NAMALWA (cell line): ENCODE measurements at regions not wholly inside any gene's neighbourhood (a gene's known extent, or its start where the extent isn't known, plus 50 kb on each side); places are given as distances from the start of the nearest gene placed in this dataset.

Source experiments
- DNase-seq: peaks from one replicate; pipeline ENCODE4 v3.0.0-alpha.2; 2015; ENCODE audit warnings: low spot score

DNA sequence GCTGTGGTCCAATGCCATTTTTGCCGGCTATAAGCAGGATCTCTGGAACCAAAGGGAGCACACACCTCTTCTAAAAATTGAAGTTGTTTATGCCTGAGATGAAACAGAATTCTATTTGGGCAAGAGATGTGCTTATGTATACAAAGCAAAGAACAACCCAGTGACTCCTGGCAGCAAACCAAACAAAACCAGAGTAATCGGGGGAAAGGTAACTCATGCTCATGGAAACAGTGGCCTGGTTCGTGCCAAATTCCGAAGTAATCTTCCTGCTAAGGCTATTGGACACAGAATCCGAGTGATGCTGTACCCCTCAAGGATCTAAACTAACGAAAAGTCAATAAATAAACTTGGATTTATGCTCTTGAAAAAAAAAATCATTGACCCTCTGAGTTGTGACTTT is 178.7 kb downstream of the CEMIP2 start:
- no peak for DNase-seq

DNA sequence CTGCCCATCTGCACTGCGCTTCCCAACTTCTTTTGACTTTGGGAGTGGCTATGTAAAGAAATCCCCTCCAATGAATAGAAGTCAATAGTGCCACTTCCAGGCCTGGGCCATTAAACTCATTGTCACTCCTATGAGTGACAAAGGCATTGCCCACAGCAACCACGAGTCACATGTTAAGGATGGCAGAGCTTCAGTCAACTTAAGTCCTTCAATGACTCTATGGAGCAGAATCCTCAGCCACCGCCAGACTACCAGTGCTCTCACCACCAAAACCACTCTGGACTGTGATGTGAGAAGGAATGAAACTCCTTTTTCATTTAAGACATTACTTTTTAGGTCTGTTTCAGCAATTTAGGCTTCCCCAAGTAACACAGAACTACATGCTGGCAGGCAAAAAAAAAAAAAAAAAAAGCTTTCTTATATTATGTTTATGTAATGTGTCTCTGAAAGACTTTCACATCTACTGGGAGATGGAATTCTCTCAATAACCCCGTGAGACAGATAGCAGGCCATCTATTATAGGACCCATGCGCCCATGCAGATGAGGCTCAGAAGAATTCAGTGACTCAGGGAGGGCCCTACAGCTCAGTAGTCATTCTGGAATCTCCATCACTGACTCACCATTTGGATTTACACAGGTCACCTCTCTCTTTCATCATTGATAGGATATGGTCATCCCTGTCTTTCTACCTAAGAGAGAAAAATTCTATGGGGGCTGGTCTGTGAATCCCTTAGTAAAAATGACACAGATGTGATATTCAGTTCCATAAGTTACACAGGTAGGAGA is 180.5 kb downstream of the CEMIP2 start:
- DNase-seq: no peak

DNA sequence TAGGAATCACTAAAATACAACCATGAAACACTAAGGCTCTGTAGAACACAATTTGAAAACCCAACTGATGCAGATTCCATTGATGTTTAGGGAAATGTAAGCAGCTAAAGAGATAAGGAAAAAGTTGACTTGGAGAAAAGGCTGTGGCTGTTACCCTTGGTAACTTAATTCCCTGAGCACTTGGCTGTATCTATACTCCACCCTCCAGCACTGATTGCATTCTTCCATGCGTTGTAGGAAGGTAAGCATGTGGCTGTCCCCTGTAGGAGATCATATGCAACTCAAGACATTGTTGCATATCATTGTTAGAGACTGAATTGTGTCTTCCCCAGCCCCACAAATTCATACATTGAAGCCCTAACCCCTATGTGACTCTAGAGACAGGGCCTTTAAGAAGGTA is 184.5 kb downstream of the CEMIP2 start:
- no peak for DNase-seq

DNA sequence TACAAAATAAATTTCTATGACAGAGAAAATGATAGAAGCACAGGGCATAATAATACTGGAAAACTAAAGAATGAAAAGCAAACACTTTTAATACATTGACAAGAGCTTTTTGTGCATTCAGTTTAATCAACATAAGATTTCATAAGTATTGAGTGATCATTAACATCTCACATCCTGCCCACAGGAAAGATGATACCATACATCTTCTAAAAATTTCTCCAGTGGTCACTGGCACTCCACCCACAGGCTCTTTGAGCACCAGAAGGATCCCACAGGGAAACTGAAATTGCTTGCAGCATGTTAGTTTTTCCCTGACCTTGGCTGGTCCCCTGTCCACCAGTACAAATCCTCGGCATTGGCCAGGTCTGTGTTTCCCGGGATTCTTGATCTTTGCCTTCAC is 186.0 kb downstream of the CEMIP2 start:
- no peak for DNase-seq

DNA sequence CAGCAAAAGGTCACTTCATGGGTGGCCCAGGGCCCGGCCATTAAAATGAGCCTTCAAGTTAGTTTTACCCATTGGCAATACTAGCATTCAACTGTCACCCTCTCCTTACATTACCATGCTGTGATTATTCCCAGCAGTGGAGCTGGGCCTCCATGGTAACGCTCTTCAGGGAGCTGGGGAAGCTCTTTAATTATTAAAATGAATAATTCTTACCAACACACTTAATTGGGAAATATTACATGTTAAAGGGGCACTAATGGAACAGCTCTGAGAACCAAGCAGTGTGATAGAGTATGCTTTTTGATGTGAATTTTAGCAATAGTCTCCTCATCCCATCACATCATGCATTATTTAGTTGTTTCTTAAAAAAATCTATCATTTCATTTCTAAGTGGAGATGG is 187.2 kb downstream of the CEMIP2 start:
- no peak for DNase-seq

DNA sequence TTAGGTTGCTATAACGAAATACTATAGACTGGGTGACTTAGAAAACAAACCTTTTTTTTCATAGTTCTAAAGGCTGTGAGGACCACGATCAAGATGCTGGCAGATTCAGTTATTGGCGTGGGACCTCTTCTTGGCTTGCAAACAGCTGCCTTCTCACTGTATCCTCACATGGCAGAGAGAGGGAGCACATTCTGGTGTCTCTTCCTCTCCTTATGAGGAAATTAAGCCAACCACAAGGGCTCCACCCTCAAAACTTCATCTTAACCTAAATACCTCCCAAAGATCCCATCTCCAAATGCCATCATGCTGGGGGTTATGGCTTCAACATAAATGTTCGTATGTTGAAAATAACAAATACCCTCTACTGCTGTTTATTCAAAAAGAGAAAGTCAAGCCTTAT is 197.1 kb downstream of the CEMIP2 start:
- DNase-seq: no peak

DNA sequence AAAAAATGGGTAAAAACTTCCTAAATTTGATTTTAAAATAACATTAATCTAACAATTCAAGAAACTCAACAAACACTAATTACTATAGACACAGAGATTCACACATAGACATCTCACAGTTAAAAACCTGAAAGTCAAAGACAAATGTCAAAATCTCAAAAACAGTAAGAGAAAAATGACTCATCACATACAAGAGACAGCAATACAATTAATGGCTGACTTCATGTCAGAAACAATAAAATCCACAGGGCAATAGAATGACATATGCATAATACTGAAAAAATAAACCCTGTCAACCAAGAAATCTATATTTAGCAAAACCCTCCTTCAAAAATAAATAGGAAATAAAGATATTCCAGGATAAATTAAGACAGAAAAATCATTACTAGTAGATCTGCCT is 200.4 kb downstream of the CEMIP2 start:
- DNase-seq: no peak

DNA sequence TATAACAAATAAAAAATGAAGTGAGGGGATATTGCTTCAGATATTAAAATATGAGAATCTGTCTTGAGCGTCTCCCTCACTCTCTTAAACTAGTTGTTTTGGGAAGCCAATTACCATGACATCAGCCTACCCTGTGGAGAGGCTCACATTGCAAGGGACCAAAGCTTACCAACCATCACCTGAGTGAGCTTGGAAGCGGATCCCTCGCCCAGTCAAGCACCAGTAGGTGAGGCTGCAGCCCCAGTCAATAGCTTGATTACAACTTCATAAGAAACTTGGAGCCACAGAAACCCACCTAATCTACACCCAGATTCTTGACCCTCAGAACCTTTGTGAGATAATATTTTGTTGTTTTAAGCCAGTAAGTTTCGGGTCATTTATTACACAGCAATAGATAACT is 206.2 kb downstream of the CEMIP2 start:
- DNase-seq: no peak

DNA sequence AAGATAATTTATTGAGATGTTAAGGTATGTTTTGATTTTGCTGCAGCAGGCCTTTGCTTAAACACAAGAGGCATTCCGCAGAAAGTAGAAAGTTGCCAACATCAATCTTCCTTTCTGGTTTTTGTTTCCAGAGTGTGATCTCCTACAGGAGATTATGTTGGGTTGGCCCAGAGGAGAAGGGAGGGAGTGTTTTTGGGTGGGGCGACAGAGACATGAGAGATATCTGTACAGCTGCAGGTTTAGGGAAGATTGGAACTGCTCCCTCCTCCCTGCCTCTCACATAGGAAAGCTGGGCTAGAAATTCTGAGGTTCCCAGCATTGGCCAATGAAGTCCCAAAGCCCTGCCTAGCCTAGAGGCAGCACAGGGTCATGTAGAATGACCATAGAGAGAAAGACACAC is 211.0 kb downstream of the CEMIP2 start:
- DNase-seq: no peak

DNA sequence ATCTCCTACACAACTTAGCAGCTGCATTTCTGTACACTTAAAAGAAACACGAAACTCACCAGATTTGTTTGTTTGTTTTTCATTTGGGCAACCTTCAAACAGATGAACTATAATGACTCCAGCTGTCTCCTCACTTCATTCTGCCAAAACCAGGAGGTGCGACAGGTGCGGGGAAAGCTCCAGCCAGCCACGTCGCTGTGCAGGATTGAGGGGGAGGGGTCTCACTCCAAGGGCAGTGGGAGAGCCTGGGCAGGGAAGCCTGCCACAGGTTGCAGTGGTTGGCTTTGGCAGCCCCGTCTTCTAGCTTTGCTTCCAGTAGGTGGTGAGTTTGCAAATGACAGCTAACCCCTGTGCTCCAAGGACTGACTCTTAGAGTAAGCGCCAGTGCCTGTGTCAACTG is 215.8 kb downstream of the CEMIP2 start:
- no peak for DNase-seq

DNA sequence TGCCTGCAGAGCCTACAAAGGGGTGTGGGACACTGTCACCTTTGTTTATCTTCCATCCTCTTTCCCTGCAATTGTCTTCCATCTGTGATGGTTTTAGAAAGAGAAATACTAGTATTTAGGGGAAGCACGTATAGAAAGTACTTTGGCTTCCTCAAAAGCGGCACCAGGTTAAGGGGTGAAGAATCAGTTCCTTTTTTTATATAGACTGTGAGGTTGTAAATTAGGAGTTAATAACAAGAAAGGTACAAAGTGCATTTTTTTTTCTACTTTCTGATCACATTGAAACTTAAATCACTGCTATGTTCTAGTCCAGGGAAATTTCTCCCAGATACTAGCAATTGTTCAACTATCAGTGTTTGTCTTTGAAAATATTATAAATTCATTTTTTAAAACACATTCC is 219.3 kb downstream of the CEMIP2 start:
- DNase-seq: peak; percentile 21

DNA sequence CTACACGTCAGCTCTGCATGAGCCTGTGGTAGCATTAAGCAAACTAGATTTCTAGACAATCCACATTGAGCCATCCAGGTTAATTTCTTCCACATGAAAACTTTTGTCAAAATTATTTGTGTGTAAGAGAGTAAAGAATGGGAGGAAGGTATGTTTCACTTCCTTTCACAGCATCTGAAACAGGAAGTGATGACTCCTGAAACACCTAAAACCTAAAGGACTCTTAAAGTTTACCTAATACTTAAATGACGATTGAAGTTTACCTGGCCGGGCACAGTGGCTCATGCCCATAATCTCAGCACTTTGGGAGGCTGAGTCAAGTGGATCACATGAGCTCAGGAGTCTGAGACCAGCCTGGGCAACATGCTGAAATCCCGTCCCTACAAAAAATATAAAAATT is 223.8 kb downstream of the CEMIP2 start:
- no peak for DNase-seq

DNA sequence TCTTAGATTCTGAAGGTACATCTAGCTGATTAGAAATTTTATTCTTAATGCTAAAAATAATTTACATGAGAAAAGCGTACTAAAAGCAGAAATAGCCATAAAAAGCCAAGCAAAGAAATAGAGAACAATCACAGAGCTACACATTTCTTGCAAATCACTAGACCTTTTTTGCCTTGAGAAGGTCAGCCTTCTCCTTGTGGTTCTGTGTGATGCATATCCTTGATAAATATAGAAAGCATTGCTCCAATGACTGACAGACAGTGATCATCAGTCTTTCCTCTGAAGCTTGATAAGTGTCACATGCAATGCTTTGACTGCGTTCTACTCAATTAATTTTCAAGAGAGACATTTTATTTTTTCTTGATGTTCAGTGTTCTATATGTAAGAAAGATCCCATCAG is 226.9 kb downstream of the CEMIP2 start:
- DNase-seq: no peak

DNA sequence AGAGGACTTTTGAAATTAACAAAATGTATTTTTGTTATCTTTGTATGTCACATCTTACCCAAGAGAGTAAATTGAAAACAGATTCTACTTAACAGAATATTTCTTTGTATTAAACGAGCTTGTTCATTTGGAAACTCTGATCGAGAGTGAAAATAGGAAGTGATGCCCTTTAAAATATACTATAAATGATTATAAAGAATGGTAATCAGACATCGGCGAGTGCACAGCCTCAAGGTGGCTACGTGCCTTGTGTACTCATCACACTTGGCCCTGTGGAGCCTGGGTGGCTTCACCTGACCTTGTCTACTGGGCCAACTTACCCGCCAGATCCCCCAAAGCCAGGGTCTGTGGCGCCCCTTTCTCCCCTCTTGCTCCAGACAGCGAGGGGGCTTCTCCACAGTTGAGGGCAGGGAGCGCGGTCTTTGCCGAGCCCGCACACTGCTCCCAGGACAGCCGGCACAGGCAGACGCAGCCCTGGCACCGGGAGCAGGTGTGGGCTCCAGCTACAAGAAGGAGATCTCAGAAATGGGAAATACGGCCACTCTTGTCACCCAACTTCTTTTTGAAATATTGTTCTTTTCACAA is 243.2 kb downstream of the CEMIP2 start:
- DNase-seq: no peak

DNA sequence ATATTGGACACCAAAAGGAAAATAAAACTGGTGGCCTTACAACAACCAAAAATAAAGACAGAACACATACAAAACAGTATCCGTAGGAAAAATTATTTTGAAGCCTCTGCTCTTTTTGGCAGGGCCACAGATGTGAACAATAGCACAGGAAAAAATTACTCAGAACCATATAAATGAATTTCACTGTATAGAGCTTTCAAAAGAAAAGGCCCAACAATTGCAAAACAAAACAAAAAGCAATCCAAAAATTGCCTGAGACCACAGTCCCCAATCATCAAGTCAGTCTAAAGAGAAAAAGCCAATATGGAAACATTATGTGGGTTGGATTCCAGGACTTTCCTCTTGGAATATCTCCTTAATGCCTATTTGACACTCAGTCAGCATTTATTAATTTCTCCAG is 243.8 kb downstream of the CEMIP2 start:
- DNase-seq: no peak

DNA sequence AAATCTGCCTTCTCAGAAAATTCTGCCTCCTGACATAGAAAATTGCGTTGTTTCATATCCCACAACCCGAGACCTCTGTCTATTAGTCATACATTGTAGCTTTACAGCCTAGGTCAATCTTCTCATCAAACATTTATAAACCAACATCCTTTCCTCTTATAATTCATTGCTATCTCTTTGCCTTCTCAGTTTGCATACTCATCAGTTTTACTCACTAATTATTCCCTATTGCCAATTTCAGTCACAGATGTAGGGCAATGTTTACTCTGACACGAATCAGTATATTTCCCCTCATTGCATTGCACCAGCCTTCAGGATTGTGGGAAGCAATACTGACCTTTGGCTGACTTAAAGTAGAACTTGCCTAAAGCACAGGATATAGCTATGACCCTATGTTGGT is 247.2 kb downstream of the CEMIP2 start:
- no peak for DNase-seq

DNA sequence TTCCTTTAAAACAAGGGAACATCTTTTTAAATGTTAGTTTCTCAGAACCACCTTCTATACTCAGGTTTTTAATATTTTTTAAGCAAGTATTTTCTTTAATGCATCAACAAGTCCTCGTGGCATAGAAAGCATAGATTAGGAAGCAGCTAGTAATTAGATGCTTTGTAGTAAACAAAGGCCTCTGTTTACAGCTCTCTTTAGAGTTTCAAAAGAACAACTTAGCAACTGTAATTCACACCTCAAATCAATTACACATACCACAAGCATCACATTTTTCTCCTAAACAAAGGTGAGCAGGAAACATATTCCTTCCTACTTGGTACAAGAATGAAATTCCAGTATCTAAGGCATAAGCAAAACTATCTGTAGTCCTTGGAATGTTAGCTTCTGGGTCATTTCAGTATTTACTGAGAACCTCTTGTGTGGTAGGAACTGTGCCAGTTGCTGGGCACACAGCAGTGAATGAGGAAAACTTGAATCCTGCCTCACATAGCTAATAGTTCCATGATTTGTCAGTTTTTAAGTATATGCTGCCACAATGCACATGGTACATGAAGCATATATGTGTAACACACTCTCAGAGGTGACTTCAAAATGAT is 249.1 kb downstream of the CEMIP2 start:
- no peak for DNase-seq

DNA sequence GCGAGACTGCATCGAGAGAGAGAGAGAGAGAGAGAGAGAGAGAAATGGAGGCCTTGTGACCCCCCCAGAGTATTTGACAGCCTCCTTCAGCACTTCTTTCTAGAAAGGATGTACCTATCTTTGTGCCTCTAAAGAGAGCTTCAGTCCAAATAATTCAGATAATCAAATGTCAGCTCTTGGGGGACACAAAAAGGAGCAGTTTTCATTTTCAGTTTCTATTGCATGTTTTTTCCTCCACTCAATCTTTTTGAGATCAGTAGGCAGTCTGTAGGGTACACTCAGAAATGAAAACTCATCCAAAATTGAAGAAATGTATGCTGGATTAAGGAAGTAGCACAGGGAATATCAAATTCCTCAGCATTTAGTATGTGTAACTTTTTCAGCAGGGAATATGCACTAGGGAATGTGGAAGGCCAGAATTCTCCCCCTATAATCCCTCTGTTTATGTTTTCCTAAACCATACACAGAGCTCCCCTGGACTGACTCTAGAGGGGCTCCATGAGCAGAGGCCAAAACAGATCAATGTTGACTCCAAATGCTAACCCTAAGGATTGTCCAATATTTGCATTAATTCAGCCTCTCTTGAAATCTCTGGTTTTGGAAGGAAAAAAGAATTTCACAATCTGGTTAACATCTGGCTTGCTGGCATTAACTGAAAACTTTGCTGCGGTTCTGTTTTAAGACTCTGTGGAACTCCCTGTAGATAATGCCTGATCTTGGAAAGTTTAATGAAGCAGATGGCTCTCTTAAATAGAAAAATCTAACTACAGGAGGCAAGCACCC is 250.1 kb downstream of the CEMIP2 start:
- no peak for DNase-seq

DNA sequence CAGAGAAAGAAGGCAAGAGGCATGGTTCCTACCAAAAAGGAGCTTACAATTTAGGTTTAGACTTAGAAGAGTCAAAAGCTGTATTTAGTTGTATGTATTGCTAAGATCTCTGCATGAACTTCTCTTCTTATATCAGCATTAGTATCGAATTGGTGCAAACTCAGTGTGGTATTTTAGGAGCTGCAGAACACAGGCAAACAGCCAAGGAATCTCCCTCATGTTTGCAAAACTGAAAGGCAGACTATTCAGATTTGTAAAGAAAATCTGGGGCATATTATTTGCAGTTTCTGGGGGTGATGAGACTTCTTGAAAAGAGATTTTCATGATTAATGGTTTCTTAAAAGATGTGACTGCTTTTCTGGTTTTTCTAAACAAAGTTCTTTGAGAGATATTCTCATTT is 252.7 kb downstream of the CEMIP2 start:
- DNase-seq: no peak

DNA sequence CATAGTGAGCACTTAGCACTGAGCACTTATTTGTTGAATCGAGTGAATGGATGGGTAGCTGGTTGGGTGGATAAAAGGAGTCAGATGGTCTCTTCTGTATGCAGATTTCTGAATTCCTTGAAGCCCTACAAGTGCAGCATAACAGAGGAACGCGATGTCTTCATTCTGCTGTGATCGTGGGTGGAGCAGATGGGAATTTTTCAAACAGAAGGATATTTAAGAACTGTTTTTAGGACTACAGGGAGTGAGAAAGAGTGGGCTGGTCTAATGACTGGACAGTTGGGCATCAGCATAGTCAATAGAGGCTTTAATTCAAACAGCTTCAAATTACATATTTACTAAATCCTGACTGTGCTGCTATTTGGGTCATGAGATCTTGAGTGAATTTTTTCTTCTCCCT is 253.2 kb downstream of the CEMIP2 start:
- no peak for DNase-seq

DNA sequence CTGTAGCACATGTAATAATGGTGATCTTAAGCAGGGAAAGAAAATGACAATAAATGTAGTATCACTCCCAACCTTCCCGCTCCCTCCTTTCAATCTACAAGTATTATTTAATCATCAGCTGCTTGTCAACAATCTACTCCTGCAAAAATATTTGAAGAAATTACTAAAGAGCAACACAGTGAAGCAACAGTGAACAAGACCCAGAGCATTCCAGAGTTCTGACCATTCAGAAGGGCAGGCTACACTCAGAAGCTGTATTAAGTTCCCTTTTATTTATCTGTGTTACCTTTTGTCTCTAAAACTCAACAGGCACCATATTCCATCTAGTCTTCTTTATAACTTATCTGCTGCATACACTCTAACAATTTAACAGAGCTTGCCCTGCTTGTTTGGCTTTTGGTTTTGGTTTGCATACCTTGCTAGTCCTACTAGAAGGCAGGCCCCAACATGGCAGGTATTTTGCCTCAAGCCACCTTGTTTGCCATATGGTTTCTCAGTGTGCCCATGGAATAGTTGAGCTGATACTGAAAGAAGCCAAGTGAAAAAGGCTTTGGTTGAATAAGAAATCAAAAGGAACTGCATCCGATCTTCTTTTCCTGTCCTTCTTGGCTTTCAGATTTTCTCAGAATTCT is 253.9 kb downstream of the CEMIP2 start:
- DNase-seq: no peak

DNA sequence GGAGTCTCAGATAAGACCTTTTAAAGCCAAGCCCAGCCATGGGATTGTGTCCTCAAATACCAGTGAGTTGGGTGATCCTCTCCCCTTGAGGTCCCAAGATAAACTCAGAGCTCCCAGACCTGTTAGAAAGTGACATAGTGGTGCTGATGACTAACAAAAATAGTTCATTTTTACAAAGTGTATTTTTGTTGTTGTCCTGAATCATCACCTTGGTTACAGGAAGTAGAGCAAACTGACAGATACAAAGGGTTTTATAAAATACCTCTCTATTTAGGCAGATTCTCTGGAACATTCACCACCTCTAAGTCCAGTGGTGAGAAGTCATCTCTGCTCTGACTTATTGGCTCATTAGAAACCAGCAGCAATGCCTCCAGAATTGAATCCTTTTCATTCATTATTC is 259.3 kb downstream of the CEMIP2 start:
- no peak for DNase-seq
